Neutrophil (primary cell): ENCODE measurements at regions not wholly inside any gene's neighbourhood (a gene's known extent, or its start where the extent isn't known, plus 50 kb on each side); places are given as distances from the start of the nearest gene placed in this dataset.

Experiments used
- H3K27ac ChIP-seq: fragments of 200-600 bp; sonication (generic); 2 replicates; pipeline ENCODE4 v1.5.1; 2016; ENCODE audit warnings: mild to moderate bottlenecking, moderate library complexity
- H3K27me3 ChIP-seq: fragments of 200-600 bp; sonication (generic); 2 replicates; pipeline ENCODE4 v1.6.0; 2016; ENCODE audit warnings: mild to moderate bottlenecking
- H3K36me3 ChIP-seq: fragments of 200-600 bp; sonication (generic); 2 replicates; pipeline ENCODE4 v1.5.1; 2017
- H3K4me1 ChIP-seq, 2 experiments: fragments of 200-600 bp in 1 of 2; sonication (generic) in 1 of 2; 1 replicate in 1 of 2; 2 replicates in 1 of 2; pipeline versions ENCODE4 v1.5.1 to v1.6.1; 2013 to 2016; ENCODE audit warnings: low read depth in 1 of 2, low read length in 1 of 2, mild to moderate bottlenecking in 1 of 2, moderate library complexity in 1 of 2; ENCODE audit not compliant: control insufficient read depth in 1 of 2, insufficient read depth in 1 of 2
- H3K4me3 ChIP-seq, 2 experiments: fragments of 200-600 bp in 1 of 2; sonication (generic) in 1 of 2; 1 replicate in 1 of 2; 2 replicates in 1 of 2; pipeline ENCODE4 v1.5.1; 2013 to 2016; ENCODE audit warnings: low read depth in 1 of 2, low read length in 1 of 2, mild to moderate bottlenecking in 1 of 2, moderate library complexity in 1 of 2
- H3K9me3 ChIP-seq: fragments of 200-600 bp; sonication (generic); 2 replicates; pipeline ENCODE4 v1.5.1; 2016
- TF ChIP-seq, protein P1 (sequence below): fragments of 200-600 bp; sonication (generic); IDR thresholded peaks from 2 replicates; pipeline ENCODE4 v1.5.1; 2016; ENCODE audit warnings: antibody characterized with exemption

DNA sequence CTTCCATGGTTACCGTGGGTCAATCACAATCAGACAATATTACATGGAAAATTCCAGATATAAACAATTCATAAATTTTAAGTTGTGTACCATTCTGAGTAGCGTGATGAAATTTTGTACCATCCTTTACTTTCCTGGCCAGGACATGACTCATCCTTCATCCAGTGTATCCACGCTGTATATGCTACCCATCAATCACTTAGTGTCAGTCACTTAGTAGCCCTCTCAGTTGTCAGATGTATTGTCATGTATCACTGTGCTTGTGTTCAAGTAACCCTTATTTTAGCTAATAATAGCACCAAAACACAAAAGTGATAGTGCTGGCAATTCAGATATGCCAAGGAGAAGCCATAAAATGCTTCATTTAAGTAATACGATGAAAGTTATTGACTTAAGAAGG lies 282.6 kb downstream of the CPS1 start:
- TF ChIP-seq, protein P1, sequence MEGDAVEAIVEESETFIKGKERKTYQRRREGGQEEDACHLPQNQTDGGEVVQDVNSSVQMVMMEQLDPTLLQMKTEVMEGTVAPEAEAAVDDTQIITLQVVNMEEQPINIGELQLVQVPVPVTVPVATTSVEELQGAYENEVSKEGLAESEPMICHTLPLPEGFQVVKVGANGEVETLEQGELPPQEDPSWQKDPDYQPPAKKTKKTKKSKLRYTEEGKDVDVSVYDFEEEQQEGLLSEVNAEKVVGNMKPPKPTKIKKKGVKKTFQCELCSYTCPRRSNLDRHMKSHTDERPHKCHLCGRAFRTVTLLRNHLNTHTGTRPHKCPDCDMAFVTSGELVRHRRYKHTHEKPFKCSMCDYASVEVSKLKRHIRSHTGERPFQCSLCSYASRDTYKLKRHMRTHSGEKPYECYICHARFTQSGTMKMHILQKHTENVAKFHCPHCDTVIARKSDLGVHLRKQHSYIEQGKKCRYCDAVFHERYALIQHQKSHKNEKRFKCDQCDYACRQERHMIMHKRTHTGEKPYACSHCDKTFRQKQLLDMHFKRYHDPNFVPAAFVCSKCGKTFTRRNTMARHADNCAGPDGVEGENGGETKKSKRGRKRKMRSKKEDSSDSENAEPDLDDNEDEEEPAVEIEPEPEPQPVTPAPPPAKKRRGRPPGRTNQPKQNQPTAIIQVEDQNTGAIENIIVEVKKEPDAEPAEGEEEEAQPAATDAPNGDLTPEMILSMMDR: no peak

DNA sequence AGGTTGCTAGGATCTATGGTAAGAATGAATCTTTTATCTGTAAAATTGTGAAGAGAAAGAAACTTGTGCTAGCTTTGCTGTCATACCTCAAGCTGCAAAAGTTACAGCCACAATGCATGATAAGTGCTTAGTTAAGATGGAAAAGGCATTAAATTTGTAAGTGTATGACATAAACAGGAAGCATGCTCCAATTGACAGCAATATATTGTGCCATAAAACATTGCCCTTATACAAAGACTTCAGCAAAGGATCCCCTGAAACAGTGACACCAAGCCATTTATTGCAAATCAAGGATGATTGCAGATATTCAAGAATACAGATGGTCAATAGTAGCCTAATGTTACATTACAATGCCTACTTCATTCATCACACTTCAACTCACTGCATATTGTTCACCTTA lies 283.1 kb downstream of the CPS1 start:
- no peaks in the 10 kb centered on the region for H3K27me3 ChIP-seq
- no peaks in the 10 kb centered on the region for H3K9me3 ChIP-seq
- H3K4me1 ChIP-seq: no peaks in the 10 kb centered on the region
- no peak overlapping the region for H3K27ac ChIP-seq
- TF ChIP-seq, protein P1: no peak
- no peaks in the 10 kb centered on the region for H3K36me3 ChIP-seq
- no peak overlapping the region for H3K4me3 ChIP-seq

More for the DNA sequence above, 282.6 kb downstream of the CPS1 start:
- H3K4me3 ChIP-seq: no peak overlapping the region
- H3K4me1 ChIP-seq: no peaks in the 10 kb centered on the region
- no peaks in the 10 kb centered on the region for H3K27me3 ChIP-seq
- H3K9me3 ChIP-seq: no peaks in the 10 kb centered on the region
- H3K36me3 ChIP-seq: no peaks in the 10 kb centered on the region
- no peak overlapping the region for H3K27ac ChIP-seq

DNA sequence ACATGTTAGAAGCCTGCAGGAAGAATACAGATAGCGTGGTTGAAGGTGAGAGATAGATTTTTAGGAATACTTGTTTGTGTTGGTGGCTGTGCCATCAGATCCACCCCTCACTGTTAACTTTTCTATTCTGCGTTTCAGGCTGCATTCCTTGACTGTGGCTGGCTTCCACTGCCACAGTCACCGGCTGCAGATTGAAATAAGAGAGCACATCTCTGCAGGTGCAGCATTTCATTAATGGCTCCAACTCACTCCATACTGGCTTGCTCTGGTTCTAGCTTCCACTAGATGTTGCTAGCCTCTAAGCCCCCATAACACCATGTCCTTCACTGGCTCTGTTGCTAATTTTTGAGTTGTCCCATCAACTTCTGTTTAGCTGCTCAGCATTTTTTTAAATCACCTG lies 286.5 kb downstream of the CPS1 start:
- no peak overlapping the region for H3K27ac ChIP-seq
- TF ChIP-seq, protein P1: no peak
- no peaks in the 10 kb centered on the region for H3K36me3 ChIP-seq
- no peaks in the 10 kb centered on the region for H3K9me3 ChIP-seq
- no peaks in the 10 kb centered on the region for H3K4me1 ChIP-seq
- no peaks in the 10 kb centered on the region for H3K27me3 ChIP-seq
- no peak overlapping the region for H3K4me3 ChIP-seq

DNA sequence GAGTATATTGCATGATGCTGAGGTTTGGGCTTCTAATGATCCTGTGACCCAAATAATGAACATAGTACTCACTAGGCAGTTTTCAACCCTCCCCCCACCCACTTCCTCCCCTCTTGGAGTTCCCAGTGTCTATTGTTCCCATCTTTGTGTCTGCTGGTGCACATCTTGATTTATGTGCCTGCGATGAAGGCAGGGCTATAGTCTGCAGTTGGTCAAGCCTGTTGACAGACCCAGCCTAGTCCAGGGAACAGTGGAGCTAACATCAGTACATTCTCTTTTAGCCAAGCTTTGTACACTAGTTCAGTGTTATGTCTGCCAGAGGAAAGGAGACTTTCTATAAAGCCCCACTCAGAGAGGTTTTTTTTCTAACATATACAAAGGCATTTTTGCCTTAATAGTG lies 287.6 kb downstream of the CPS1 start:
- Histone ChIP-seq H3K27ac (no peak overlapping the region), H3K36me3 (no peaks in the 10 kb centered on the region), H3K9me3 (no peaks in the 10 kb centered on the region), H3K4me1 (no peaks in the 10 kb centered on the region), H3K4me3 (no peak overlapping the region), H3K27me3 (no peaks in the 10 kb centered on the region)
- TF ChIP-seq, protein P1: no peak

DNA sequence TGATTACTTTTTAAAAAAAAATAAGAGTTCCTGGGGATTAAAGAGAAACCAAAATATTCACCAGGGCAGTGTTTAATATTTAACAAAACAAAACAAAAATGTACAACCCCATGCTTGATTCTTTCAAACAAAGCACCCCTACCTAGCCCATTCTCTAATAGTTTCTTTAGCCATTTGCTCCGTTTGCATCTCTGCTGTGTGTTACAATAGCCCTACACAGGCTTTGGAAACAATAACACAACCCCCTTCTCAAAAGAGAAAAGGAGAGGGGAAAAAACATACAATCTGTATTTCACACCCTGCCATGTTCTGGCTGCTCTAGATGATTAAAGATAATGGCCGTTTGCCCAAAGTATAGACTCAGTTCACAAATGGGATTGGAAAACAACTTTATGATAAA lies 302.9 kb downstream of the CPS1 start:
- Histone ChIP-seq H3K4me3 (no peak overlapping the region), H3K4me1 (no peaks in the 10 kb centered on the region), H3K27me3 (no peaks in the 10 kb centered on the region), H3K36me3 (no peaks in the 10 kb centered on the region), H3K9me3 (no peaks in the 10 kb centered on the region), H3K27ac (no peak overlapping the region)
- TF ChIP-seq, protein P1: no peak

DNA sequence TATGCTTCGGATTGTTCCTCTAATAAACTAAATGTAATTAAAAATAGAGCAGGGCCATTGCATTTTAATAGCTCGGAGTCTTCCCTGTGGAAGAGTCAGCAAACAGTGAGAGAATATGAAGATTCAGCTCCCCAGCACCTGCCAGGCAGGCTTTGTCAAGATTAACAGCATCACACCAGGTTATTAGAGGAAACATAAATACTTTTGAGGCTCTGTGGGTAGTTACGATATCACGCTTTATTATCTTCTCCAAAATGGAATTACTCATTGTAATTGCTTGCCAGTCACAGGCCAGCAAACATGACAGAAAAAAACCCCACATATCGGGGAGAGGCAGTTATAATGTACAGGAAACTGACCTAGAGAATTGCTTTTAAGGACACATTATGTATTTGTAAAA lies 303.9 kb downstream of the CPS1 start:
- H3K27ac ChIP-seq: no peak overlapping the region
- H3K4me3 ChIP-seq: no peak overlapping the region
- H3K36me3 ChIP-seq: no peaks in the 10 kb centered on the region
- no peaks in the 10 kb centered on the region for H3K27me3 ChIP-seq
- H3K9me3 ChIP-seq: no peaks in the 10 kb centered on the region
- TF ChIP-seq, protein P1: no peak
- H3K4me1 ChIP-seq: no peaks in the 10 kb centered on the region
